Mesothelial cell of epicardium (in vitro differentiated cells): ENCODE measurements at regions not wholly inside any gene's neighbourhood (a gene's known extent, or its start where the extent isn't known, plus 50 kb on each side); places are given as distances from the start of the nearest gene placed in this dataset.
A peak's percentile ranks its signal among the peaks of the same experiment; 100 is the strongest.
"Not testable (repeated sequence)": the region's sequence is repeated elsewhere in the genome, so short reads cannot be mapped to it uniquely, and the experiment has no call there.

Experiments used
- DNase-seq, 2 experiments: peaks; one replicate each; pipeline ENCODE4 v3.0.0; 2021; ENCODE audit warnings: low spot score in 2 of 2; ENCODE audit not compliant: unreplicated experiment in 2 of 2
- H3K27ac Mint-ChIP-seq: 2 replicates; pipeline ENCODE4 v1.8.0; 2021; ENCODE audit warnings: mixed read lengths
- H3K27me3 Mint-ChIP-seq: 2 replicates; pipeline ENCODE4 v1.8.0; 2021; ENCODE audit warnings: low read depth, mixed read lengths
- H3K36me3 Mint-ChIP-seq: 2 replicates; pipeline ENCODE4 v1.8.0; 2021; ENCODE audit warnings: mixed read lengths
- H3K4me1 Mint-ChIP-seq: 2 replicates; pipeline ENCODE4 v1.8.0; 2021; ENCODE audit warnings: mixed read lengths
- H3K4me3 Mint-ChIP-seq: 2 replicates; pipeline ENCODE4 v1.8.0; 2021; ENCODE audit warnings: mild to moderate bottlenecking, moderate library complexity, mixed read lengths
- H3K9me3 Mint-ChIP-seq: 2 replicates; pipeline ENCODE4 v1.8.0; 2021; ENCODE audit warnings: mixed read lengths
- TF ChIP-seq, protein P1 (sequence below): fragments of 200-600 bp; sonication (generic); IDR thresholded peaks from one replicate; pipeline ENCODE4 v1.5.0; 2021; ENCODE audit warnings: antibody characterized with exemption; ENCODE audit not compliant: unreplicated experiment

- DNase-seq: not testable (repeated sequence)
Observed at GRCh38 chr16:15223398-15223797, 129.3 kb upstream of the RRN3 start.

GRCh38 chr16:15219679-15220615 is 125.9 kb upstream of the RRN3 start:
- H3K27ac Mint-ChIP-seq, H3K36me3 Mint-ChIP-seq, H3K4me1 Mint-ChIP-seq, H3K27me3 Mint-ChIP-seq, H3K9me3 Mint-ChIP-seq, DNase-seq, H3K4me3 Mint-ChIP-seq: not testable (repeated sequence)
- TF ChIP-seq, protein P1, sequence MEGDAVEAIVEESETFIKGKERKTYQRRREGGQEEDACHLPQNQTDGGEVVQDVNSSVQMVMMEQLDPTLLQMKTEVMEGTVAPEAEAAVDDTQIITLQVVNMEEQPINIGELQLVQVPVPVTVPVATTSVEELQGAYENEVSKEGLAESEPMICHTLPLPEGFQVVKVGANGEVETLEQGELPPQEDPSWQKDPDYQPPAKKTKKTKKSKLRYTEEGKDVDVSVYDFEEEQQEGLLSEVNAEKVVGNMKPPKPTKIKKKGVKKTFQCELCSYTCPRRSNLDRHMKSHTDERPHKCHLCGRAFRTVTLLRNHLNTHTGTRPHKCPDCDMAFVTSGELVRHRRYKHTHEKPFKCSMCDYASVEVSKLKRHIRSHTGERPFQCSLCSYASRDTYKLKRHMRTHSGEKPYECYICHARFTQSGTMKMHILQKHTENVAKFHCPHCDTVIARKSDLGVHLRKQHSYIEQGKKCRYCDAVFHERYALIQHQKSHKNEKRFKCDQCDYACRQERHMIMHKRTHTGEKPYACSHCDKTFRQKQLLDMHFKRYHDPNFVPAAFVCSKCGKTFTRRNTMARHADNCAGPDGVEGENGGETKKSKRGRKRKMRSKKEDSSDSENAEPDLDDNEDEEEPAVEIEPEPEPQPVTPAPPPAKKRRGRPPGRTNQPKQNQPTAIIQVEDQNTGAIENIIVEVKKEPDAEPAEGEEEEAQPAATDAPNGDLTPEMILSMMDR: peak; percentile 71

More at GRCh38 chr16:15223398-15223797, 129.3 kb upstream of the RRN3 start:
- H3K9me3 Mint-ChIP-seq, H3K27ac Mint-ChIP-seq, H3K36me3 Mint-ChIP-seq, H3K4me1 Mint-ChIP-seq, H3K27me3 Mint-ChIP-seq, H3K4me3 Mint-ChIP-seq: not testable (repeated sequence)

DNA sequence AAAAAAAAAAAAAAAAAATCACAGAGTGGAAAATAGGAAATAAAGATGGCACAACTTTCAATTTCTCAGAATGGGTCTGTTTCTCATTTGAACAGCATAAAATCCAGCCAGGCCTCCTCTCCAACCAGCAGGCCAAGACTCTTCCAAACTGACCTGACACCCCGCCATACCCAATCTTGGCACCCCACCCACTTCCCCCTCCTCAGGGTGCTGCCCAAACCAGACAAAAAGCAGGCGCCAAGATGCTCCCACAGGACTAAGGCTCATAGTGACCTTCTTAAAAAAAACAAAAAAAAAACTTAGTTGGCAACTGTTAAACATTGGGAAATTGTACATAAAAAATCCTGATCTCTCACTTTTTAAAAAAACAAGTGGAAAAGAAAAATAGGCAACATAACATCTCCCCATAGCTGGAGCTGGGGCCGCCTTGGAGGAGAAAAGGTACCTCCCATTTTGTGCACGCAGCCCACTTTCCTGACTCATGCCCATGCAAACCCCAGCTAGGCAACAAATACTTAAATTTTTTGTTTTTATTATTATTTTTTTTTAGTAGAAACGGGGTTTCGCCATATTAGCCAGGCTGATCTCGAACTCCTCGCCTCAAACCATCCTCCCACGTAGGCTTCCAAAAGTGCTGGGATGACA is 124.9 kb upstream of the RRN3 start:
- H3K9me3 Mint-ChIP-seq, H3K4me3 Mint-ChIP-seq, DNase-seq, H3K27me3 Mint-ChIP-seq, H3K4me1 Mint-ChIP-seq, H3K36me3 Mint-ChIP-seq, H3K27ac Mint-ChIP-seq: not testable (repeated sequence)

- H3K27me3 Mint-ChIP-seq, H3K27ac Mint-ChIP-seq, H3K36me3 Mint-ChIP-seq, DNase-seq, H3K9me3 Mint-ChIP-seq, H3K4me1 Mint-ChIP-seq, H3K4me3 Mint-ChIP-seq: not testable (repeated sequence)
Observed at GRCh38 chr16:15207202-15207981, 113.3 kb upstream of the RRN3 start.

GRCh38 chr16:15206439-15206838 is 112.4 kb upstream of the RRN3 start:
- H3K4me1 Mint-ChIP-seq, H3K4me3 Mint-ChIP-seq, H3K27me3 Mint-ChIP-seq, H3K36me3 Mint-ChIP-seq, H3K9me3 Mint-ChIP-seq, H3K27ac Mint-ChIP-seq, DNase-seq: not testable (repeated sequence)

DNA sequence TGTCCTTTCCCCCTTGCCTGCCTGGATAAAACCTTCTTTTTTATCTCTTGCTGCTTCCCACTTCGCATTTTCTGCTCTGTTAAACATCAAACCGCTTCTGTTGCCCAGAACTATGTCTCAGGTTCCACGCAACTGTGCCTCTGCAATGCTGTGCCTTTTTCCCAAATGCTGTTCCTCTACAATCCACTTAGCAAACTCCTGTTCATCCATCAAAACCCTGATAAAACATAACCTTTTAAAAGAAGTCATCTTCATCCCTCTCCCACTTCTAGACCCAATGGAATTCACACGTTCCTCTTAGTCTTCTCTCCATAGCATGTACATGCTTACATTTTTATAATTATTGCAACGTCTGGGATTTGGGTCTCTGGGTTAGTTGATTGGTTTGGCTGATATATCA is 111.9 kb upstream of the RRN3 start:
- not testable (repeated sequence) for H3K9me3 Mint-ChIP-seq

GRCh38 chr16:15204571-15204970 is 110.5 kb upstream of the RRN3 start:
- H3K27ac Mint-ChIP-seq, H3K27me3 Mint-ChIP-seq, H3K36me3 Mint-ChIP-seq, H3K4me1 Mint-ChIP-seq, DNase-seq, H3K9me3 Mint-ChIP-seq, H3K4me3 Mint-ChIP-seq: not testable (repeated sequence)

More for the DNA sequence above, 111.9 kb upstream of the RRN3 start:
- not testable (repeated sequence) for H3K4me3 Mint-ChIP-seq, H3K4me1 Mint-ChIP-seq, H3K36me3 Mint-ChIP-seq, H3K27me3 Mint-ChIP-seq, DNase-seq, H3K27ac Mint-ChIP-seq

GRCh38 chr16:15192813-15193212 is 98.7 kb upstream of the RRN3 start:
- not testable (repeated sequence) for DNase-seq

DNA sequence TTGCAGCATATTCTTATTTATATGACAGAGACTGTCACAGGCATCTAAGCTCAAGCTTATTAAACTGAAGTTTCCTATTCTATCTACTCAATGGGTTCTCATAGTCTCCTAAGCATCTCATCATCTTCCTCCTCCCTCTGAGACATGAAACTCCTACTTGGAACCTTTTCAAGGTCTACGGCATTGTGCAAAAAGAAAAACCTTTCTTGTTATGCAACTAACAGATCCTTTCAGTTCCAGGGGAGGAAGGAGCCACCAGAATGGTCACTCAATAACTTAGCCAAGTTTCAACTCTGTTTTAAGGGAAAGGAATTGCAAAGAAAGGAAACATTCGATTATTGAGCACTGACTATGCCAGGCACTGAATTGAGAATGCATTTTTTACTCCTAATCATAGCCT is 98.1 kb upstream of the RRN3 start:
- not testable (repeated sequence) for H3K27me3 Mint-ChIP-seq, H3K4me1 Mint-ChIP-seq, H3K9me3 Mint-ChIP-seq, H3K27ac Mint-ChIP-seq, H3K4me3 Mint-ChIP-seq, DNase-seq, H3K36me3 Mint-ChIP-seq

More at GRCh38 chr16:15192813-15193212, 98.7 kb upstream of the RRN3 start:
- H3K4me3 Mint-ChIP-seq, H3K4me1 Mint-ChIP-seq, H3K9me3 Mint-ChIP-seq, H3K27ac Mint-ChIP-seq, H3K36me3 Mint-ChIP-seq, H3K27me3 Mint-ChIP-seq: not testable (repeated sequence)

- not testable (repeated sequence) for H3K4me1 Mint-ChIP-seq, H3K36me3 Mint-ChIP-seq, H3K9me3 Mint-ChIP-seq, H3K27ac Mint-ChIP-seq, H3K27me3 Mint-ChIP-seq, DNase-seq, H3K4me3 Mint-ChIP-seq
Observed at GRCh38 chr16:15189478-15189877, 95.4 kb upstream of the RRN3 start.
